GM19463 (cell line): ENCODE measurements at regions not wholly inside any gene's neighbourhood (a gene's known extent, or its start where the extent isn't known, plus 50 kb on each side); places are given as distances from the start of the nearest gene placed in this dataset.
A peak's percentile ranks its signal among the peaks of the same experiment; 100 is the strongest.

Experiments used
- ATAC-seq: cut with Tn5 transposase; IDR thresholded peaks from one replicate; pipeline ENCODE4 v1.9.1; 2021; ENCODE audit warnings: mild to moderate bottlenecking, moderate library complexity; ENCODE audit not compliant: unreplicated experiment

DNA sequence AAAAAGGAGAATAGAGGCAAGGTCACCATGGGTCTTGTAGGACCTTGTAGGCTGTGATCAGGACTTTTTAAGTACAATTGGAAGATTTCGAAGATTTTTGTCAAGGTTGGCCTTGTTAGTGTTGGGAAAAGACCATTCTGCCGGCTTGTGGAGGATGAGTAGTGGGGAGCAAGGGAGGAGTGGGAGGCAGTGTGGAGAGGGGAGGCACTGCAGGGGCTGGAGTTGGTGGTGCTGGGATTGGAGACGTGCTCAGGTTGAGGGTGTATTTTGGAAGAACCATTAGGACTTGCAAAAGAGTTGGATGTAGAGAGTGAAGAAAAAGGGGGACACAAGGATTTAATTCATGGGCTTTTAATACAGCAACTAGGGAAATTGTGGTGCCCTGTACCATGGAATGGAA, 397.1 kb downstream of the TSN start:
- ATAC-seq: no peak

DNA sequence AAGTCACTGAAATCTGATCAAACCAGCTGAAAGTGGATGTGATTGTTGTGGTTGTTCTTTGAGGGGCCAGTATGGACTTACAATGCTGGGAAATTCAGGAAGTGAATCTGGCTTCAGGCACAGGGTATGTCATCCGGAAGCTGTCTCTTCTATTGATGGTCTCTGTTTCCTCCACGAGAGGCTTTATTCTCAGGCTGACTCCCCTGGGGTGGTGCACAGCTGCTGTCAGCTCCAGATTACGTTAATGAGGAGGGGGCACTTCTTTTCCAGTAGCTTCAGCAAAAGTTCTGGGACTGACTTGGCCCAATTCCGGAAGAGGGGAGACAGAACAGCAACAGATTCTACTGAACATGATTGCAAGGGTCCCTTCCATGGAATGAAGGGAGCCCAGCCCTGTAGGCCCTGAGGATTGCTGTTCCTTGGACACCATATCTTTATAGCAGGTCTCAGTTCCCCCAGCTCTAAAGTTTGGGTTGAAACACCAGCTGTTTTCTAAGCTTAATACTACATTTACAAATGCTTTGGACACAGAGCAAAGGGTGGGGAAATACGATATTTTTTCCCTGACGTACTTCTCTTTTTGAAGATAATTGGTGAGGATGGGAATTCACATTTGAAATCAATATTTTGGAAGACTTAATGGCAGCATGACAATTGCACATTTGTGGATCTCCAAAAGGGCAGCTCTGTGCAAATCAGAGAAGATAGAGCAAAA, 400.9 kb downstream of the TSN start:
- ATAC-seq: no peak

DNA sequence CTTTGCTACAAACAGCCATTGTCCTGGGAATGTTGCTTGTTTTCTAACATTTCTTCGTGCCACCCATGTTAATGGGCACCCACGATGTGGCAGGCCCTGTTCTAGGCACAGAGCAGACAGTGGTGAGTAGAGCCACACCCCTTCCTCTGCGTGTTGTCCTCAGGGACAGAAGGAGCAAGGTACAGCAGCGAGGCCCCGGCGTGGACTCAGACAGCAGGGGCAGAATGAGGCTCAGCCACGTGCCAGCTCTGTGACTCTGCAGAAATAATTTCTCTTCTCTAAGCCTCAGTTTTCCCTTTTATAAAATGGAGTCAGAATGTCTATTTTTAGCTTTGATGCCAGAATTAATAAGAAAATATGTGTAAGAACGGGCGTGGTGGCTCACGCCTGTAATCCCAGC, 401.7 kb downstream of the TSN start:
- ATAC-seq: no peak

DNA sequence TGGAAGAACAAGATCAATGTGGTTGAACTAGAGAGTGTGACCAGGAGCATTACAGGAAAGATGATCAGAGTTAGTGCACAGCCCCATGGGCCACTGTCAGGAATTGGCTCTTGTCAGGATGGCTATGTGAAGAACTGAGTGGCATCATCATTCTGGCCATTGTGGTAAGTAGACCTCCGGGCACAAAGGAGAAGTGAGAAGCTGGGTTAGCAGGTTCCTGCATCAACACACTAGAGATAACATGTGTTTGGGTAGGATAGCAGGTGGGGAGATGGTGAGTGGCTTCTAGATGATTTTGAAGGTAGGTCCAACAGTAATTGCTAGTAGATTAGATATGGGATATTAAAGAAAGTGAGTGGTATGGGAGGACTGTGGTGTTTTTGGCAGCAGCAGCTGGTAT, 408.2 kb downstream of the TSN start:
- ATAC-seq: peak; percentile 77

DNA sequence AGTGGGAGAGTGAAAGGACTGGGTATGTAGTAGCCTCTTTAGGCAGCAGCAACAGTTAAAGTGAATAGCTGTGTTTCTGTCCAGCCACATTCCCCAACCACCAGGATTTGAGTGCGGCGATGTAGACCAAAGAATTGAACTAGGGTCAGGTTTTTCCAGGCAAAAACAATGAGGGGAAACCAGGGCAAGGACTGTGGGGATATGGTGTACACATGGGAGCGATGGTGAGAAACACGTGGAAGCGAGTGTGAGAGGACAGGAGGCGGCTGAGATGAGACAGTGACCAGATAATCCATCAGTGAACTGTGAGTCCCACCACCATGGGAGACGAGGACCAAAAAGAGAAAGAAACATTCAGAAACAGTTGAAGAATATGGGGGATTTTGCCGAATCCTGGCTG, 409.5 kb downstream of the TSN start:
- ATAC-seq: no peak

DNA sequence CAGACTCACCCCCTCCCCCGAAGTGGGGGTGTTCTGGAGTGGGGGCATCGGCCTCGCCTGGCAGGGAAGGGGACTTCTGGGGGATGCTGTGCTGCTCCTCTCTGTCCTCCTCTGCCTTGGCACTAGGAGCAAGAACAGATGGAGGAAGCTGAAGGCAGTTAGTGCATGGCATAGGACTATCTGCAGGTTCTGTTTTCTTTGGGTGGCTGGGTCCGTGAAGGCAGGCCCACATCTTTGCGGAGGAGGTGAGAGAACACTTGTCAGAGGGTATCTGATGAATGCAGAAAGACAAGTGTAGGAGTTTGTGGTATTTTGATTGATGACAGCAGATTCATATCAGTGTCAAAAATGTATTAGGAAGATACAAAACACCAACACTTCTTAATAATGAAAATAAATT, 411.4 kb downstream of the TSN start:
- ATAC-seq: no peak

DNA sequence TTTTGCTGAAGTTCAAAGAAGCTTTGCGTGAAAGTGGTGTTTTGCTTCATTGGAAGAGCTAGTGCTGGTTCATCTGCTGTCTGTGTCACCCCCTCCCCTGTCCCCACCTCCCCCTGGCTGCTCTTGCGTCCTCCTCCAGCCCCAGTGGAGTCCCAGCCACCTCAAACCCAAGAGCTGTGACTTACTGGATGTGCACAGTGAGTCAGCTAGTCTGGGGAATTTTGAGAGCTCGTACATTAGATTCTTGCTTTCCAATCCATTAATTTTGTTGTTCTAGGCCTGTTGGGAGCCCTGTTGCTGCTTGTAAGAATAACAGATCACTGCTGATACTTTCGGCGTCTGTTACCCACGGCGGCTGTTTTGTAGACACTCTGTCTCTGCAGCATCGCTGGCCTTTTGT, 412.1 kb downstream of the TSN start:
- no peak for ATAC-seq

DNA sequence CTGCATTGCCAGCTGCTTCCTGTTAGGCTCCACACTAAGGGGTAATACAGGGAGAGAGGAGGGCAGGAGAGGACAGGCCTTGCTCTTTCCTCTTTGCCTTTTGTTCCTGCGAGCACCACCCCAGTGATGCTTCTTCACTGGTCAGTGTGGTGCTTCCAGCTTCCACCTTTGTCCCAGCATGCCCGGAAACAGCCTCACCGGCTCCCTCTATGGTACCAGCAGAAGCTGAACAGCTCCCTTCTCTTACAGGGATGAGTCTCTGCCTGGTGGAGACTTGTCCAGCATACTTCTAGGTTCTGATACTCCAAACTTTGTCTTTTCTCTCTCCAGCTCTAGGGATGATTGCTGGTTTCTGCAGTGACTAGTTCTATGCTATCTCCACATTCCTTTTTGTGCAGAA, 413.3 kb downstream of the TSN start:
- no peak for ATAC-seq

DNA sequence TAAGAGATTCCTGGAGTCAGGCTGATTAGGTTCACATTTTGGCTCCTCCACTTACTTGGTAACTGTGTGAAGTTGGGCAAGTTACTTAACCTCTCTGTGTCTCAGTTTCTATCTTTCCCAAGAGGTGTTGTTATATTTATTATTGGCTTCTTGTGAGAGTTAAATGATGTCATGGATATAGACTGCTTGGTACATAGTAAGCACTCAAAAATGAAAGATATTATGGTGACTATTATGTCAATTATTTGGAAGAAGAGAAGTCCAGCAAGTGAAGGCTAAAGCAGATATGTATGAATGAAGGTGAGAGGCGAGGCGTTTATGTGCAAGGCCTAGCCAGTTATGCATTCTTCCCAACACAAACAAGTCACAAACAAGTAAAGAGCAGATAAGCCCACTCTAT, 417.4 kb downstream of the TSN start:
- ATAC-seq: no peak

DNA sequence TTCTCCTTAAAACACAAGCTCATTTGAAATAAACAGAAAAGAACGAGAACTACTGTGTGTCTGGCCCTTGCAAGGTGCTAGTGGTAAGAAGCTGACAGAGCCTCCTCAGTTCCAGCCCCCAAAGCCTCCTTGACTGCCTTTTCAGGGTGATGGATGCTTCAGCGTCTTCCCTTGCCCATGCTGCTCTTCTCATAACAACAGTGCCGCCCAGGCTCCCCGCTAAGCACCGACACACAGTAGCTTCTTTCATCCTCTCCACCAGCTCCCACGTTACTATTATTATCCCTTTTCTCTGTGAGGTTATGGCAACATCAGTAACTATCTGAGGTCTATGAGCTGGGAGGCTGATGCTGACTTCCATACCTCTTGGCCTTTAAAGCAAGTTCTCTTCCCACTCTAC, 418.6 kb downstream of the TSN start:
- no peak for ATAC-seq

DNA sequence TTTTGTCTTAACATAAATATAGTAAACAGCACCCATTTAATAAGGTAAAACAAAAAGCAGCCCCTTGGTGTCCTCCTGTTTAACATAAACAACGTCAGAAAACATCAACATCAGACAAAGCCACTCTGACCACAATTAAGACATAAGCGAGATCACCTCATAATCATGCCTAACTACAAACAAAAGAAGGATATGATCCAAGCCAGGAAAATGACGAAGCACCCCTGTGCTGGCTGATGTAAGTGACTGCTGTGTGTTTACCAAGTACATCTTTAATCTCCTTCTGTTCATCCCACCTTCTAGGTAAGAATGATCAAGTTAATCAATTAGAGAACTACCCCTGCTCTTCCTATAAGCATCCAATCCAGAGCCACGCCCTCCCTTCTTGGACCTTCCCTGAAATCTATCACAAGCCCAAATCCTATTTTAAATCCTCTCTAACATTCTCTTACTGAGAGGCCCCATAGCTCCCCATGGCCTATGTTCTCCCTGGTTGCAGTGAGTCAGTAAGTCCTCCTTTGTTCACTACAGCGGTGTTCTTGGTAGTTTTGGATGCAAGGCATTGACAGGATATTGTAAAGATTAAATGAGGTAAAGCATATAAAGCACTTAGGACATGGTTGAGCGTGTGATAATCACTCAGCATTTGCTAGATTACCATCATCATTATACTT, 424.2 kb downstream of the TSN start:
- no peak for ATAC-seq

DNA sequence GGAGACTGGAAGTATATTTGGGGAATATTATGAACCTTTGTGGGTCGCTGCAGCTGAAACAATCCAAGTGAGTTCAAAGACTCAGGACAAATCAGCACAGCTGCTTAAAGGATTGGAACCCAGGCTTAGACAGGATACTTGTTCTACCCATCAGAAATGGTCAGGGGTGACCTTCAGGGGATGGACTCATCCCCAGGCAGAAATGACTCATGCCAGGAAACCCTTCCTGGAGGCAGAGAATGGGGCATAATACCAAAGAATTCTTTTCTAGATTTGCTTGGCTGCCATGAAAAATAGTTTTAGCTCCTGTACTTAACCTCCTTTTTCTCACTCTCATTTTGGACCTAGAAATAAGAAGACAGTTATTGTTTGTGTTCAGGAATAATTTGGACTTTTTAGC, 425.5 kb downstream of the TSN start:
- no peak for ATAC-seq

DNA sequence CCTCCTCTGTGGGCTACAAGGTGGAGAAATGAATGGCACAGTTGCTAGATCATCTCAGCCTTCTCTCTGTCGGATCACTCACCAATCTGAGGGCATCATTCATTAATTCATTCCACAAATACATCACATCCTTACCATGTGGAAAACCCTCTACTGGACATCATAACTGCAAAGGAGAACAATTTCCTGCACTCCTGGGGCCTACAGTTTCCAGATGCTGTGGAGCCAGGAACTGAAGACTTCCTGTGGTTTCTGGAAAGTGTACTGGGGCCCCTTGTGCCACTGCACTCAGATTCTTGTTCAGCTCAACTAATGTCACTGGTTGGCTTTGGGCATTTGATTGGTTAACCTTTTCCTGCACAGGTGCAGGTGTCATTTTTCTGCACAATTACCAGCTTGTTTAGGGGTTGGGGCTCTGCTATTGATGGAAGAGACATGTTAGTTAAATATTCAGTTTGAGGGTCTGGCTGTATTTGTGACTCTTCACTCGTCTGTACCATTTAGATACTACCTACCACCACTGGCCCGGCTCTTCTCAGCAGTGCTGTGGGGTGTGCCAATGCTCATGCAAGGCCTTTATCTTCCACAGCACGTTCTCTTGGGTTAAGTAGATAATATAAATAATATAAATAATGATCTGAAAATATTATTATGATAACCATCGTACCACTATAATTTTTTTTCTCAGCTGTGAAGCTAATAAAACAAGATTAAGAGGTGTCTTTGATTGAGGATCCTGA, 427.3 kb downstream of the TSN start:
- no peak for ATAC-seq

DNA sequence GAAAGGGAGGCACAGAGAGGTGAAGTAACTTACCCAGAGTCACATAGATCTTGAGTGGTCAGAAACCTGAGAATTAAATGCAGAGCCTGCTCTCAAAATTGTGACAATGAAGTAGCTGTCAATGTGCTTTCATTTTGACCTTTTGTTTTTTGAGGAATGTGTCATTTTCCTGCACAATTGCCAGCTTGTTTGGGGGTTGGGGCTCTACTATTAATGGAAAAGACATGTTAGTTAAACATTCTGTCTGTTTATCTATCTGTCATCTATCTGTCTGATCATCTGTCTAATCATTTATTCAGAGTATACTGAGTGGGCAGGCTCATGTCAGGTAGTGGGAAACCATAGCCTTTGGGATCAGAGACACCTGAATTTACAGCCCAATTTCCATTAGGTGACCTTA, 428.4 kb downstream of the TSN start:
- ATAC-seq: no peak

DNA sequence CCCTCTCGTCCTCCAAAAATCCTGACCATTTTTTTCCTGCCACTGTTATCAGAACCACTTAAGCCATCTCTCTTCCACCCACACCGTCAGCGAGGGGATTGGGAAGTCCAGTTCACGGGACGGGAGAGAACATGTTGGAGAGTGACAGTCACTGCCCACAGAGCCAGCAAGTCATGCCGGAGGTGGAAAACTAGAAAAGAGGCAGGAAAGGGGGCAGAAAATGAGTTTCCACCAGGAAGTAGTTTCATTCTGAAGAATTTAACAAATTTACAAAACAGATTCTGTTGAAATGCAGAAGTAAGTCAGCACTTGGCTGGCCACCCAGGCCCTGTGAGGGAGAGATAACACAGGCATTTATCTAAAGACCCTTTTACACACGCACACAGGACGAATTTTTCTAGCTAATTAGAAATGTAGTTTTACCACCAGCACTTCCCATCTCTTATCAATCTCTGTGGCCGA, 431.3 kb downstream of the TSN start:
- no peak for ATAC-seq

DNA sequence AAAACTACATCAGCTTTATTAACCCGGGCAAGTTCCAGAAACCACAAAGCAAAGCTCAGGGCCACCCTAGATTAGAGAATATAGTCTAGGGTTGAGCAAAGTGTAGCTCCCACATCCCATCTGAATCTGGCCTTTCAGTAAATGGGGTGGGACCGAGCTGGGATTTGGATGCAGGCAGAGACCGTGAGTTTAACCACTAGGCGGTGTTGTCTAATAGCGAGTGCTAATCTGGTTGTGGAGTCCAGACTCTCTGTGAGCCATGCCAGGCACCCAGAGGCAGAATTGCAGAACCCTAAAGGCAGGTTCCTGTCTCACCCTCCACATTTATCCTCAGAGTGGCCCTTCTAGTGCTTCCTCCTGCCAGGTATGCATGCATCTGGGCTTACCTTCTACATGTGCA, 435.9 kb downstream of the TSN start:
- ATAC-seq: peak; percentile 71

DNA sequence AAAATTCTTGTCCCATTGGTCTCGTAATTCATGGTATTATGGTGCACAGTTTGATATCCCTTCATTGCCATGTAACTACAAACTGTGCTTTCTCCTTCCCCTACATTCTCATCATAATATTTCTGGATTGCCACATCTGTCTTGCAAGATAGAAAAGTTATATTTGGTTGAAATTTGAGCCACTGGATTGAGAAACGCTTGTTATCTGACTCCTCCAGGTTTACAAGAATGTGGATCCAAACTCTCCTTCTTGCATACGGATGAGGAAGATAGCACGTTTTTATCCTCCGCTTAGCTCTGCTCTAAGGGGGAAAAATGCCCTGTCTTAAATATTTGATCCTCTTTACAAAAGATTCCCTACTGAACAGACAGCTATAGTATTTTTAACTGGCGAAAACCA, 438.2 kb downstream of the TSN start:
- no peak for ATAC-seq

DNA sequence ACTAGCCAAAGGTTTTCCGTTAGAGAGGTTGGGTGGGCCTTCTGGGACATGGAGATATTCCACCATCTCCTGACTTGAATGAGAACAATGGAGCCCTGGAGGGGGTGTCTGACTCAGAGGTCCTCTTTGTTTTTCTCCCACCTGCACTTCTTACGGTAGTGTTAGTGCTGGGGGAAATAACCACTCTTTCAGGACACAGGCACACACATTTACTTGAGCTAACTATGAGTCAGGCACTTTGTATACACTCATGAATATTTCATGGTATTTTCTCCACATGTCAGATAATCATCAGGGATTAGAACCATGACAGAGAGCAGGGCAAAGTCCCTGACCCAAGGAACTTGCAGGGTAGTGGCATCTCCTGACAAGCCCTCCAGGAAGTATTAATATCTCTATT, 439.1 kb downstream of the TSN start:
- ATAC-seq: no peak

DNA sequence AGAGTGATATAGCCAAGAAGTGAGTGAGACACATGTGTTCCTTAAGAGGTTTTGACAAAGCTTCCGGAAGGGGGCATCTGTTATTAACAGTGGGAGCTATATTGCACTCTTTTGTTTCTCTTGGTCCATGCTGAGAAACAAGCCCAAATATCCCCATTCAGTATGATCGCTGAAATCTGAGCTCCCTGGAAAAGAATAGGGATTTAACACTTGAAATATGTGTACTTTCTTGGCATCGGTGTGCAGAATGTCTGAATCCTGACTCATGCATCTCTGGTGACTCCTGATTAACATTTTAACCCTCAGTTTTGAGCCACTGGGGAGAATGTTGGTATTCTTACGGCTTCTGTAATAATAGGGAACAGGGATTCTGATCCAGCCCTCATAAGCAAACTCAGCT, 448.1 kb downstream of the TSN start:
- ATAC-seq: no peak

DNA sequence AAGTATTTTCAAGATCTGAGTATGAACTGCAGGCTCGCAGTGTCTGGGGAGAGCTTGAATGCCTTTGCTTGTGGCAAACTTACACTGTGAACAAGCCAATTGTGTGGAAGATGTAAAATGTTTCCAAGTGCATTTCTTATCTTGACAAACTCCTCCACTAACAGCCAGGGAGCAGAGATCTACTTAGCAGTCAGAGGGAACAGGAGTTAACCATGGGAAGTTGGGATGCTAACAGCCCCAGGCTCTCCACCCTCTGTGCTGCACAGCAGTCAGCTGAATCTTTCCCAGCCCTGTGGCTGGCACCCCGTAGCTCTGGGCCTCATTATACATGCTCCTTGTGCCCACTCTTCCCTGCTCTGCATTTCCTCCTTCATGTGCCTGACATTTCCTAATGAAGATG, 450.2 kb downstream of the TSN start:
- no peak for ATAC-seq

DNA sequence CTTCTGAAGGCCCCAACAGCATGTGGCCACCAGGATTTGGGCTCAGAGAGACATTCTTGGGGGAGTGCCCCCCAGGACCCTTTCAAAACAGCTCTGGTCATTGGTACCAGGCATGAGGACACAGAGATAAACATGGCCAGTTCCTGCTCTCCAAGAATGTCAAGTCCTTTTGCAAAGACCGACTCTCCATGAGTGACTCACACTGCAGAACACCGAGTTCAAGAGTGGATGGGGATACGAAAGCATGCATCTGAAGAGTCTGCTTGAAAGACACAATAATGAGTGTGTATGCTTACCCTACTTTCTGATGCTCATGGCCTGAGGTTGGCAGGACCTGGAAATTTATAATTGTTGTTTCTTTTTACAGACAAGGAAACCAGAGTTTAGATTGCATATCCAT, 450.6 kb downstream of the TSN start:
- ATAC-seq: no peak

DNA sequence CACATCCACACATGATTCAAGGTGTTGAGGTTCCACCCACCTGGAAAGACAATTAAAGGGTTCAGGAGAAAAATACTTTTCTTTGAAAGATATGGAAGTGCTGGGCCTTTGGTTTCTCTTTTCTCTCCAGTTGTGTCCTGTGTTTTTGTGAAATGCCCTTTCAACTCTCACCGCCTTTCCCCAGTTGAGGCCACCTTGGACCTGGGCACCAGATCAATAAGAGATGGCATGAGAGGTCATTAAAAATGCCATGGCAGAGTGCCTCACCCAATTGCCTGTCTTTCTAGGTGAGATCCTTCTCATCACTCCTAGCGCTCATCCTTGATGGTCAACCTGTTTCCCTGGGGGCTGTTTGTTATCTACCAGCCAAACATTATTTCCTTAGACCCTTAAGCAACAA, 453.9 kb downstream of the TSN start:
- ATAC-seq: no peak
